Left lobe of liver (tissue), 2 donors: ENCODE measurements at regions not wholly inside any gene's neighbourhood (a gene's known extent, or its start where the extent isn't known, plus 50 kb on each side); places are given as distances from the start of the nearest gene placed in this dataset.
"Not testable (repeated sequence)": the region's sequence is repeated elsewhere in the genome, so short reads cannot be mapped to it uniquely, and the experiment has no call there.

Experiments used
- ATAC-seq: fragments of 200-7000 bp; cut with Tn5 transposase; one replicate; pipeline ENCODE4 v1.9.1; 2020; ENCODE audit warnings: mild to moderate bottlenecking, moderate library complexity
- DNase-seq: peaks from one replicate; pipeline ENCODE4 v3.0.0-alpha.2; 2020; ENCODE audit warnings: low spot score
- donor health status: DM: no; HTN: no; CAD: no; lungs with moderate emphysema.
- donor health status: DM: no; HTN: yes; CAD: no.

DNA sequence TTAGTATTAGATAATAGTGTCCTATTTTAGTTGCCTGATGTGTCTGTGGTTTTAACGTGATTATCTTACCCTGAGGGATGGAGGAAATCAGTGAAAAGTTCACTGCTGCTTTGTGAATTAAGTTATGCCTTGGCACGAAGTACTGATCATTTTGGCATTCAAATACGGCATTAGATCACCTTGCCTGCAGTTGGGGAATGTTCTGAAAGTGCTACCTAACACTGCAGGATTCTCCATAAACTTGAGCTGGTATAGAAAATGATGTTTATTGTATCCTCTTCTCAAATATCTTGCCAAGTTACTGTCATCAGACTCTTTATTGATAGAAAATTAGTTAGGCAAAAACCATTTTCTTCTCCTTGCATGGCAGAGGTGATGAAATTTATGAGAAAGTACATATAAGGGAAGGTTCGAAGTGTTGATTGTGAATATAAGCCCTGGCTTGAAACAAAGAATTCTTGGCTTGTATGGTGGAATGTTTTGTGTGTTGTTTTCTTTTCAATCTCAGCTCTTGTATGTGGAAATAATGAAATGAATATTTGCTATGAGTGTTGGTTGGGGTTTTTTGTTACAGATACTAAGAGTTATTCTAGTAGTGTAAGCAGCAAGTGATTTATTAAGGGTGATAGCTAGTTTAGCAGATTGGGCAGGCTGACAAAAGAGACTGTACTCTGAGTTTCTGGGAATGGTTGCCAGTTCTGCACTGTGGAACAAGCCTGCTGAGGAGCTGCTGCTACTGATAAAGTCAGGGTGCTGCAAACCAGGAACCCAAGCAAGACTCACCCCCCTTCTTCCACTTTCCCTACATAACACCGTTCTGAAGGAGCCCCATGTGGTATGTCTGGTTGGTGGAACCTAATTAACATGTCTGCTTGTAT is 448.3 kb downstream of the PCNX1 start:
- DNase-seq (no peak), ATAC-seq (peak; percentile 87)

DNA sequence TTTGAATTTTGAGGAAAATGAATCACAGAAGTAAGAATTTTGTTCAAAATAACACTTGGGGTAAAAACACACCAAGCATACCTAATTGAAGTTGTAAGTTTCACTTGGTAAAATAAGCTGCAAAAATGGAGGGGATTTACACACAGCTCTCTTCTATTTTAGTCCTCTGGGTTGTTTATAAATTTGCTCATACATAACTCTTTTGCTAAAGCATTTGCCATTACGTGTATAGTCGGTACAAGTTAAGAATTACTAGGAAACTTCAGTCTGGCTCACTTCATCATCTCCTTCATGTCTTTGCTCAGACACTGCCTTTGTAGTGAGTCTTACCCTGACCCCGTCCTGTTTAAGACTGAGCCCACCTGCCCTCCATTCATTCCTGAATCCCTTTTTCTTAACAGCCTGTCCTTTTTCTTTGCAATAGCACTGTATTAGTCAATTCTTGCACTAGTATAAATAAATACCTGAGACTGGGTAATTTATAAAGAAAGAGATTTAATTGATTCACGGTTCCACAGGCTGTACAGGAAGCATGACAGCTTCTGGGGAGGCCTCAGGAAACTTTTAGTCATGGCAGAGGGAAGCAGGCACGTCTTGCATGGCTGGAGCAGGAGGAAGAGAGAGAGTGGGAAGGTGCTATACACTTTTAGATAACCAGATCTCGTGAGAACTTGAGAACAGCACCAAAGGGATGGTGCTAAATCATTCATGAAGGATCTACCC is 451.1 kb downstream of the PCNX1 start:
- DNase-seq (no peak), ATAC-seq (no peak)

DNA sequence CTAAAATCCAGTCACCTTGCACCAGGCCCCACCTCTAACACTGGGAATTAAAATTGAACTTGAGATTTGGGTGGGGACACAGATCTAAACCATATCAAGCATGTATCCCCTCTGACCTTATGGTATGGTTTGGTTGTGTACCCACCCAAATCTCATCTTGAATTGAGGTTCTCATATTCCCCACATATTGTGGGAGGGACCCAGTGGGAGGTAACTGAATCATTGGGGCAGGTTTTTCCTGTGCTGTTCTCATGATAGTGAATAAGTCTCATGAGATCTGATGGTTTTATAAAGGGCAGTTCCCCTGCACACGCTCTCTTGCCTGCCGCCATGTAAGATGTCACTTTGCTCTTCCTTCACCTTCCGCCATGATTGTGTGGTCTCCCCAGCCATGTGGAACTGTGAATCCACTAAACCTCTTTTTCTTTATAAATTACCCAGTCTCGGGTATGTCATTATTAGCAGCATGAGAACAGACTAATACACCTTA is 451.7 kb downstream of the PCNX1 start:
- ATAC-seq, DNase-seq: not testable (repeated sequence)

DNA sequence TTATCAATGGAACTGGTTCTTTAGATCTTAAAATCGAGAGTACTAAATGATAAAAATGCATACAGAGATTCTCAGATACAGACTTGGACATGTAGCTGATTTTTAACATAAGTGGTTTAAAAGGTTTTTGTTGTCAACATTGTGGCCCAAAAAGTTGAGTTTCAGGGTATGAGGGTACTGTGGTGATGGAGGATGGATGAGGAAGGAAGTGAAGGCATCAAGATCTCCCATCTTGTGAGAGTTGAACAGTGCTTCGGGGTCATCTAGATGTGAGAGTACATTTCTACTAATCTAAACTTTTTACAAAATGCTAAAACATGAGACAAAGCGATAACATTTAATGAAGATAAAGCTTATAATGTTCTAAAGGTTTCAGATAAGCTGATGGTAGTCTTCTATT is 452.6 kb downstream of the PCNX1 start:
- DNase-seq: no peak

DNA sequence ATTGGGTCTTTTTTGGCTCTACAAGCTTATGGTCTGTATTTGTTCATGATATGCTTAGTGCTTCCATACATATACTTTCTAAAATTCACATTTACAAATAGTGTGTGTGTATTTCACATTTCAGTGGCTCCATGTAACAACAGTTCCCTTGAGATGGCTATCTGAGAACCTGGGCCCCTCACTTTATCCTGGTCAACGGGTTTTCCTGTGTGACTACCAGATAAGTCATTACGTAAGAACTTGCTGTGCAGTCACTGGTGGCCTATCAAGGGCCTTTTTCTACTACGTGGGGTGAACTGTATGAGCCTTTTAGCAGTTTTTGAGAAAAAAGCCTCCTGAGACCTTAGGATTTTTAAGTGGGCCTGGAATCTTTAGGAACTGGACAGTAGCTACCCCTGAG is 454.1 kb downstream of the PCNX1 start:
- no peak for DNase-seq
- ATAC-seq: no peak

More for the DNA sequence above, 452.6 kb downstream of the PCNX1 start:
- ATAC-seq: no peak

DNA sequence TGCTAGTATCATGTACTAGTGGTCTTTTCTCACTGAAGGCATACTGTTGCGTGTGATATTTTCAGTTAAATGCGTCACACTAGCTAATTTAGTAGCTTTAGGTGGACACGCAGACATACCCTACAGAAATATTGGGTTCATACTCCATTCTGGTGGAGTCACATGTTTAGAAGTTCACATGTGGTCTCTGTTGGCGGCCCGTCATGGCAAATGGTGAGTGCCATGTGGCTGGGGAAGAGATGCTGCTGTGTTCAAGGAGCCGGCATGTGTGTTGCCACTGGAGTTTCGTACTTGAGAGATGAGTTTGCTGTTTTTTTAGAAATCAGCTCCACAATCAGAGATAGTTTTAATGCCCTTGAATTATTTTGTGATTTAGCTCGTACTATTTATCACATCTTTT is 454.6 kb downstream of the PCNX1 start:
- DNase-seq: no peak
- no peak for ATAC-seq

DNA sequence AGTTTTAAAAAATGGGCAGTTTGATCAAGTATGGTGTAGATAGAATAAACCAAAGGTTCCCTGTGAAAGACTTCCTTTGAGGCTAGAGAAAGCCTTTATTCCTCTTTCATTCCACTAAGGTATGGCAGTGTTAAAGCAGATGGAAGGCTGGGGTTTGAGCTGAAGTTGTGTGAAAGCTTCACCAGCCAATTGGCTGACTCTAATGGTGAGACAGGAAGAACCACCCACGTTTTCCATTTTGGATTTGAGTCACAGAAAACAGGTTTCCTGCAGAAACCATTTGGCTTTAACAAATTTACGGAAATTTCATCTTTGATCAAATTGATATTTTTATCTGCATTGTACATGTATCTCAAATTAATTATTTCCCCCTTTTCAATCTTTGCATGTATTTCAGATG is 455.0 kb downstream of the PCNX1 start:
- ATAC-seq: no peak
- DNase-seq: no peak

DNA sequence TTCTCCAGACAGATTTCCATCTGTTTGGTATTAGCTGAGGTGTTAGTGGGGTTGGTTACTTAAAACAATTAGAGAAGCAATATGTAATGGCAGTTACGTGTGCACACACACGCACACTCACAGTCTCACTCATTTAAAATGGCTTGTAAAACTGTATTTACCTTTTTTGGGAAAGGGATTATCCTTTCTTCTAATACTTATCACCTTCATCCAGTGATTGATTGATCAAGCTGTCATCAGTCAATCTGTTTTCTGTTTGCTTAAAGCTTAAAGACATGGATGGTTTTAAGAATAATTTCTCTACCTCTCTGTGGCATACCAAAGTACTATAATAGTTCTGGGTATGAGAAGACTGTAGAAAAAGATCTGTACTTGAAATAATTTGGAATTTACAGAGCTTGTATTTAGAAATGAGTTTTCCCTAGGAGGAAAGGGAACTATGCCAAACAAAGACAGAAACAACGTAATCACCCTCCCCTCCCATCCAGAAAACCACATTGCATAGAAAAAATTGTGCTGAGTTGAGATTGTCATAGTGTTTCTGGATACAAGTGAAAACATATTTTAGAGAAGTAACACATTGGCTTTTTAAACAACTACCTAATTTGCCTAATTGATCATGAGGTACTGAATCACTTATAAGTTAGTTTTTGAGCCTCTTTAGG is 455.8 kb downstream of the PCNX1 start:
- DNase-seq (no peak), ATAC-seq (peak; percentile 31)

DNA sequence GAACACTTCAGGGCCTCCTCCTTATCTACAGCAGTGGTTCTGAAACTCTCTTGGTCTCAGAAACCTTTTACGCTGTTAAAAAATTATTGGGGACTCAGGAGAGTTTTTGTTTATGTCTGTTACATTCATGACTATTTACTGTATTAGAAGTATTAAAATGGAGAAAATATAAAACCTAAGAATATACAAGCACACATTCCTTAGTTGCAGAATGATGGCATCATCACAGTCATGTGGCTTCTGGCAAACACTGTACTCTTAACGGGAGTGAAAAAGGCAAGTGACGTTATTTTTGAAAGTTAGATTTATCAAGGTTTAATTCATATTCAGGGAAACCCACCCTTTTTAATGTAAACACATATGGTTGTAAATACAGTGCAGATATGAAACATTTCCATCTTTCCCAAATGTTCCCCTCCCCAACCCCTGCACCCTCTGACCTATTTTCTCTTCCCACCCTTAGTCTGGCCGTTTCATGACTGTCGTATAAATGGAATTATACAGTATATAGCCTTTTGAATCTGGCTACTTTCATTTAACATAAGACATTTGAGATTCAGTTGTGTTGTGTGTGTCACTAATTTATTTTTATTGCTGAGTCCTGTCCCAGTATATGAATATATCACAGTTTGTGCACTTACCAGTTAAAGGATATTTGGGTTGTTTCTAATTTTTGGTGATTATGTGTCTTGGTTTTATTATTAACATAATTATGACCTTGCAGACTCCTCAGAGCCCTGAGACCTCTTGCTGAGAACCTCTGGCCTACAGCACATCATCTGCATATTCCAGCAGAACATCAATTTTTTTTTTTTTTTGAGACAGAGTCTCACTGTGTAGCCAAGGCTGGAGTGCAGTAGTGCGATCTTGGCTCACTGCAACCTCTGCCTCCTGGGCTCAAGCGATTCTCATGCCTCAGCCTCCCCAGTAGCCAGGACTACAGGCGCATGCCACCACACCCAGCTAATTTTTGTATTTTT is 457.0 kb downstream of the PCNX1 start:
- DNase-seq: no peak

DNA sequence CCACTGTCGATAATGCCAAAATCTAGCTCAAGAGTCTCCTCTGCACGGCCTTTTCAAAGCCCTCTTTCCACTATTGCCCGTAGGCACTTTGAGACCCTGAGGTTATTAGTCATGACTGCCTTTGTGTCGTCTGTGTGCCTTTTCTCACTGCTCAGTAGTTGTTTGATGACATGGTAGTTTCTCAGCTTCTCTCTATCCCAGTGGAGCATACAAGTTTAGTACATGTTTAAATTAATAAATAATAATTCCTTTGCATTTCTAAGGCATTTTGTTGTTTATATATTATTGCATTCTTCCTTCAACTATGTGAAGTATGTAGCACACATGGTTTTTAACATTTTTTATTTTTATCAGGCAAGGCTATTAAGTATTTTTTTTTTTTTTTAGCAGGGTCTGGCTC is 458.1 kb downstream of the PCNX1 start:
- DNase-seq (no peak), ATAC-seq (no peak)

More for the DNA sequence above, 457.0 kb downstream of the PCNX1 start:
- ATAC-seq: no peak

DNA sequence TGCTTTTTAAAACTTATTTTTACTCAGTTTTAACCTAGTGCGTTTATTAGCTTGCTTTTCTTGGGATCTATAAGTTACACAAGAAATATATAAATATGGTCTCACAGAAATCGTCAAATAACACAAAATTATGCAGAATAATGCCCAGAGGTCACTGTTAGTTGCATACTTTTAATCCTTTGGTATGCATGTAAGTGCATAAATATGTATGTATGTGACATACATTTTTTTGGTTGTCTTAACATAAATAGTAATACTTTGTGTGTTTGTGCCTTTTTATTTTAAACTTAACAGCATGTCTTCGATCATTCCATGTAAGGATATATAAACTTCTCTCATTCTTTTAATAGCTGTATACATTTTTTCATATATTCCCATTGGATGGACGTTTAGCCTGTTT is 459.6 kb downstream of the PCNX1 start:
- no peak for DNase-seq
- no peak for ATAC-seq

DNA sequence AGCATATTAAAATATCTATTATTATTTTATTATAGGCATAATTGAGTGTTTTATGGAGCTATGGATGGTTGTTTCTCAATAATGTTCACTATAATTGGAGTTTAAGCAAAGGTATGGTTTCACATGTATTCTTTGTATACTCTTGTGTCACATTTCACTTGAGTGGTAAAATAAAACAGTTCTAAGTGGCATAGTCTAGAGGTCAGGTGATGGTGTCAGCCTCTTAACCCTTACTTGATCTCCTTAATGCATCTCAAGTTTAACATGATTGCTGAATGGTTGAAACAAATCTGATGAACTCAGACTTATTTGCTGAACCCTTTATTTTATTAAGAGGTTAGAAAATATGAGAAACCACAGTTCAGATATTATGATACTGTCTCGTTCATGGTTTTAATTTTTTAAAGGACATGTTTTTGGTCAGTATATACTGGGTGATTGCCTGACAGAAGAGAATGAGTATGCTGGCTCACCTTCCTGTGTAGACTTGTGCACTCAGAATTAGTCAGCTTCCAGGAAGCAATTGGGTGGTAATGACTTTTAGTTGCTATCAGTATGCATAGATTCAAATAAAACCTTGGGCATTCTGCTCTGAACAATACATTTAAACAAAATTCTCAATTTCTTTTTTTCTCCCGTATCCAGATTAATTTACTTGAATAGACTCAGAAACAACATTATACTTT is 464.6 kb downstream of the PCNX1 start:
- DNase-seq (no peak), ATAC-seq (peak; percentile 32)

DNA sequence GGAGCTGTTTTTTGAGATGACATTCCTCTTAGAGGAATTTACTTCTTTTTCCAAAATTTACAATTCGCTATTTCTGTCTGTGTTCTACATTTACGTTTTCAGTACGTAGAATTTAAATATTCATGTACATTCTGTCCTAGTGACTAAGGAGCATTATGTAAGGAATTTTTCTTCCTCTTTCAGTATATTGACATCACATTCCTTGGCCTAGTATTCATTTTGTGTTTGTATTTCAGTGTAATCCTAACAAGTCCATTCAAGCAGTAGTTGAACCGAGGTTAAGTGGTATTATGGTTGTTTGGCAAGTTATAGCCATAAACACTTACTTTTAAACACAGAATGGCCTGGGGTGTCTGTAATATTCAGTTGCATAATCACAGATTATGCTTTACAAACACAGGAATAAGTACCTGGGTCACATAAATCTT is 465.2 kb downstream of the PCNX1 start:
- DNase-seq (no peak), ATAC-seq (peak; percentile 26)

DNA sequence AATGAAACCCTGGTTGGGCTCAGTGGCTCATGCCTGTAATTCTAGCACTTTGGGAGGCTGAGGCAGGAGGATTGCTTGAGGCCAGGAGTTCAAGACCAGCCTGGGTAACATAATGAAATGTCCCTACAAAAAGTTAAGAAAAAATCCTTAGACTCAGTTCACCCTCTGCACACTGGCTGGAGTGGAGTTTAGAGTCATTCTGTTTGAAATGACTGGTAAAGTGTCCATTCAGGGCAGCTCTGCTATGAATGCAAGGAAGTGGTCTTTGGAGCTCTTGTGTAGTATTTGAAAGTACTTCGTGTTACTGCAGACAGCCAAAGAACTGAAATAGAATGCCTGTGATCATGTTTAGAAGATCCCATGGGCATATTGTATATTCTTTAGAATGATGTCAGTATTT is 466.5 kb downstream of the PCNX1 start:
- ATAC-seq: no peak
- DNase-seq: no peak

DNA sequence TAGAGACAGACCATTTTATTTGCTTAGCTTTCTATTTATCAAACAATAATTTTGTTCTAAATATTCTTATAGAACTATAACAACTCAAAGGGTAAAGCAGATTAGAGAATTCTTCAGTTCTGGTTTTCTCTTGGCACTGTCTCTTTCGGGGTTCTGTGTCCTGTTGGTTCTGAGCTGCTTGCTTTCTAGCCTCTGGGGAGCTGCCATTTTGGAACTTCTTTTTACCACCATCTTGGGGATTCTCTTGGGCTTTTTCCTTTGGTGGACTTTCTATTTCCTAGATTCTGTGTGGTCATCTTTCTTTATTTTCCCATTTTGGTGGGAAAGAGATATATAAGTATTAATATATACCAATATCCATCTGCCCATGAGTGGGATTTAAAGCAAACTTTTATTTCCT is 467.7 kb downstream of the PCNX1 start:
- ATAC-seq: no peak
- DNase-seq: no peak

DNA sequence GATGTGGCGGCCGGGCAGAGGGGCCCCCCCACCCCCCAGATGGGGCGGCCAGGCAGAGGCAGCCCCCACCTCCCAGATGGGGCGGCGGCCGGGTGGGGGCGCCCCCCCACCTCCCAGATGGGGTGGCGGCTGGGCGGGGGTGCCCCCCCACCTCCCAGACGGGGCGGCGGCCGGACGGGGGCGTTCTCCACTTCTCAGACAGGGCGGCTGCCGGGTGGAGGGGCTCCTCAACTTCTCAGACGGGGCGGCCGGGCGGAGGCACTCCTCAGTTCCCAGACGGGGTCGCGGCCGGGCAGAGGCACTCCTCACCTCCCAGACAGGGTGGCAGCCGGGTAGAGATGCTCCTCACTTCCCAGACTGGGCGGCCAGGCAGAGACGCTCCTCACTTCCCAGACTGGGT is 469.8 kb downstream of the PCNX1 start:
- DNase-seq (no peak), ATAC-seq (no peak)

DNA sequence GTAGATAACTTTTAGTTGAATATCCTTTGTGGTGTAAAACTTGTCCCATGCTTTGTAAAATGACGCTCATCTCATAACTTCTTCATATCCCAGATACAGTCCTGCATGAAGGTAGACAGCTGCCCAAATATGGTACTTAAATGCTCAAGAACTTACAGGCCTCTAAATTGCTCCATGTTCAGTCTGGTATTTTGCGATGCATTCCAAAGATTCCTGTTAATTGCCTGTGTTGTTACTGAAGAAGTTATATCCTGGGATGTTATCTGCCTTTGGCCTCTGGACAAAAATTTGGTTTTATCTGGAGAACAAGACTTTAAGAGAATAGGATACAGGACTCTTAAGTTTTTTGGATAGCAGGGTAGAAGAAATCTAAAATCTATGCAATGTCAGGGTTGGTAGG is 473.0 kb downstream of the PCNX1 start:
- DNase-seq: no peak
- no peak for ATAC-seq

DNA sequence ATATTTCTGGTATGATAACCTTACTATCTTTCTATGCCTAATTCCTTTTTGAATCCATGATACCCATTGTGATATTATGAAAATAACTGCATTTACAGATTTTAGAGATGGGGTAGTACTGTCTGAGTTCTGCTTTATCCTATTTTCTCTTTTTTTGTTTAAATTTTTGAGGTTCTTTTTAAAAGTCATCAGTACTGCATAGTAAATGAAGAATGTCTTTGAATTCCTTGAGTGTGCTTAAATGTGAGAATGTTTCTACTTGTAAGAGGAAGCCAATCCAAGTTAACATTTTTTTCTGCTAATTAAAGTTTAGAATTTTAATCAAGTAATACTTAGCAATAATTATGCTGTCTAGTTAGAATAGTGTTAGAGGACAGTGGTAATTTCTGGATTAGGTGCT is 474.6 kb downstream of the PCNX1 start:
- ATAC-seq: no peak
- no peak for DNase-seq

DNA sequence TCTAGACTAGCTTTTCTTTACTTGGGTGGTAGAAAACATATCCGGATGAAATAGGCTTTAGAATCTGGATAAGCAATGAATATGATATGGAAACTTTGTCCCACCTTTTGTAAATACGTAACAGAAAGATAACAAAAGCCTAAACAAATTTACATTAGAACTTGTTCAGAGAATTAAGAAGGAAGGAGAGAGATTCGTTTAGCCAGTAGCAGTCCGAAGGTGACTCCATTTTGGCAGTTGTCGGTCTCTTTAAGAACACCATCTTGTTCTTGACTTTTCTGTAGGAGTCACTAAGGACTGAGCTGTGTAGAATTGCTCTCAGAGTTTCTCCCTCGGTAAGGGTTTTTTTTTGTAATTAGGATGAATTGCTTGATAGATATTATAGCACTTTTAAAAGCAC is 475.1 kb downstream of the PCNX1 start:
- no peak for DNase-seq
- no peak for ATAC-seq

DNA sequence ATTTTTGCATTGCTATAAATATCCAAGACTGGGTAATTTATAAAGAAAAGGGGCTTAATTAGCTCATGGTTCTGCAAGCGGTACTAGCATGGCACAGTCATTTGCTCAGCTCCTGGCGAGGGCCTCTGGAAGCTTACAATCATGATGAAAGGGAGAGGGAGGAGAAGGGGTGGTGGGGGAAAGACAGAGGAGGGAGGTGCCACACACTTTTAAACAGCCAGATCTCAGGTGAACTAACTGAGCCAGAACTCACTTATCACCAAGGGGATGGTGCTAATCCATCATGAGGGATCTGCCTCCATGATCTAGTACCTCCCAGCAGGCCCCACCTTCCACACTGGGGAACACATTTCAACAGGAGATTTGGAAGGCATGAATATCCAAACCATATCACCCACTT is 476.3 kb downstream of the PCNX1 start:
- DNase-seq: no peak
- ATAC-seq: no peak
